SK-N-SH (cell line): ENCODE measurements at regions not wholly inside any gene's neighbourhood (a gene's known extent, or its start where the extent isn't known, plus 50 kb on each side); places are given as distances from the start of the nearest gene placed in this dataset.

Experiments used
- CTCF ChIA-PET: fragments of 300-600, 350-600 bp; formaldehyde crosslinking; extraction: SDS; loops from one replicate; lab custom pipeline; 2021; lab: Yijun Ruan, JAX
- POLR2A ChIA-PET: fragments of 350-600 bp; sonication (Branson Sonifier 250); formaldehyde crosslinking; extraction: SDS; loops from one replicate; lab custom pipeline; 2020; ENCODE audit warnings: antibody characterized with exemption, inconsistent platforms; lab: Yijun Ruan, JAX
- DNase-seq: peaks from one replicate; pipeline ENCODE4 v3.0.0; 2012
- H2AFZ ChIP-seq: fragments of 200-600 bp; sonication (generic); 2 replicates; pipeline ENCODE4 v1.8.1; 2016; ENCODE audit warnings: antibody characterized with exemption, mild to moderate bottlenecking, low read depth
- H3F3A ChIP-seq: fragments of 200-600 bp; sonication (generic); replicated peaks from 2 replicates; pipeline ENCODE3; 2016; ENCODE audit warnings: antibody characterized with exemption, mild to moderate bottlenecking; ENCODE audit not compliant: insufficient read depth
- H3K27ac ChIP-seq, 2 experiments: fragments of 200-500 bp in 1 of 2; fragments of 200-600 bp in 1 of 2; sonication (Bioruptor generic) in 1 of 2; sonication (generic), shearing (Covaris generic) in 1 of 2; 2 replicates each; pipeline versions ENCODE4 v1.5.1 to v1.6.1; 2014 to 2016; ENCODE audit warnings: low read depth in 2 of 2, inconsistent platforms in 1 of 2, low read length in 1 of 2, mild to moderate bottlenecking in 1 of 2, mixed read lengths in 1 of 2
- H3K27me3 ChIP-seq: fragments of 200-600 bp; sonication (generic), shearing (Covaris generic); 2 replicates; pipeline ENCODE4 v1.6.1; 2016; ENCODE audit warnings: mixed run types; ENCODE audit not compliant: insufficient read depth
- H3K36me3 ChIP-seq, 2 experiments: fragments of 200-500 bp in 1 of 2; fragments of 200-600 bp in 1 of 2; sonication (Bioruptor generic) in 1 of 2; sonication (generic) in 1 of 2; replicated peaks in 1 of 2; 2 replicates each; pipeline versions ENCODE3 to v1.5.1; 2014 to 2016; ENCODE audit warnings: low read length in 1 of 2, mild to moderate bottlenecking in 1 of 2; ENCODE audit not compliant: insufficient read depth in 2 of 2, control insufficient read depth in 1 of 2
- H3K4me1 ChIP-seq, 2 experiments: fragments of 200-500 bp in 1 of 2; fragments of 200-600 bp in 1 of 2; sonication (Bioruptor generic) in 1 of 2; sonication (generic), shearing (Covaris generic) in 1 of 2; 2 replicates each; pipeline versions ENCODE4 v1.5.1 to v1.6.1; 2014 to 2016; ENCODE audit warnings: low read depth in 1 of 2, low read length in 1 of 2, mixed run types in 1 of 2; ENCODE audit not compliant: insufficient read depth in 2 of 2, control insufficient read depth in 1 of 2
- H3K4me2 ChIP-seq: fragments of 200-600 bp; sonication (generic), shearing (Covaris generic); 2 replicates; pipeline ENCODE4 v1.6.1; 2017; ENCODE audit warnings: mixed run types
- H3K4me3 ChIP-seq, 2 experiments: fragments of 200-500 bp in 1 of 2; fragments of 200-600 bp in 1 of 2; sonication (Bioruptor generic) in 1 of 2; sonication (generic), shearing (Covaris generic) in 1 of 2; 2 replicates each; pipeline versions ENCODE4 v1.5.1 to v1.8.1; 2014 to 2016; ENCODE audit warnings: low read depth in 2 of 2, inconsistent platforms in 1 of 2, low read length in 1 of 2, mild to moderate bottlenecking in 1 of 2, mixed read lengths in 1 of 2, moderate library complexity in 1 of 2
- H3K79me2 ChIP-seq: fragments of 200-600 bp; sonication (generic); 2 replicates; pipeline ENCODE4 v1.8.1; 2017; ENCODE audit warnings: mild to moderate bottlenecking; ENCODE audit not compliant: insufficient read depth
- H3K9ac ChIP-seq: fragments of 200-600 bp; sonication (generic); 2 replicates; pipeline ENCODE4 v1.6.1; 2017; ENCODE audit warnings: mixed run types
- H3K9me2 ChIP-seq: fragments of 200-600 bp; sonication (generic); 2 replicates; pipeline ENCODE4 v1.6.1; 2017; ENCODE audit warnings: mixed run types
- H3K9me3 ChIP-seq: fragments of 200-600 bp; sonication (generic); 2 replicates; pipeline ENCODE4 v1.6.1; 2017; ENCODE audit warnings: mixed run types, mild to moderate bottlenecking, moderate library complexity
- H4K20me1 ChIP-seq: fragments of 200-600 bp; sonication (generic); 2 replicates; pipeline ENCODE4 v1.6.1; 2017; ENCODE audit warnings: mild to moderate bottlenecking, mixed run types; ENCODE audit not compliant: insufficient read depth
- CTCF ChIP-seq: fragments of 200-600 bp; sonication (generic); IDR thresholded peaks from 2 replicates; pipeline ENCODE4 v1.6.1; 2017; ENCODE audit warnings: antibody characterized with exemption, mild to moderate bottlenecking, moderate library complexity
- FOXJ3 ChIP-seq: sonication (generic); formaldehyde crosslinking; IDR thresholded peaks from 2 replicates; pipeline ENCODE4 v1.5.1; 2020; ENCODE audit warnings: mild to moderate bottlenecking, missing genetic modification reagents
- FOXM1 ChIP-seq: IDR thresholded peaks from 2 replicates; pipeline ENCODE4 v1.4.0; 2012; ENCODE audit warnings: low read depth, mild to moderate bottlenecking
- GABPA ChIP-seq: IDR thresholded peaks from 2 replicates; pipeline ENCODE4 v1.4.0; 2012; ENCODE audit warnings: low read depth, mild to moderate bottlenecking
- GATA2 ChIP-seq: sonication (generic); formaldehyde crosslinking; IDR thresholded peaks from 2 replicates; pipeline ENCODE4 v1.5.0; 2020; ENCODE audit warnings: mild to moderate bottlenecking, missing genetic modification reagents
- MXI1 ChIP-seq: IDR thresholded peaks from 2 replicates; pipeline ENCODE4 v1.6.1; 2012; ENCODE audit warnings: mild to moderate bottlenecking, low read depth, low read length, improper control_type of control experiment
- POLR2AphosphoS5 ChIP-seq: IDR thresholded peaks from 2 replicates; pipeline ENCODE4 v1.6.1; 2012; ENCODE audit warnings: low read depth, low read length
- RAD21 ChIP-seq: IDR thresholded peaks from 2 replicates; pipeline ENCODE4 v1.6.1; 2012; ENCODE audit warnings: mild to moderate bottlenecking, low read length
- TCF12 ChIP-seq: IDR thresholded peaks from 2 replicates; pipeline ENCODE4 v1.4.0; 2012
- USF2 ChIP-seq: fragments of 150-350 bp; IDR thresholded peaks from 2 replicates; pipeline ENCODE4 v1.6.1; 2017; ENCODE audit warnings: antibody characterized with exemption, low read length, low read depth, borderline replicate concordance
- YY1 ChIP-seq: IDR thresholded peaks from 2 replicates; pipeline ENCODE4 v1.4.0; 2012; ENCODE audit warnings: low read depth, mild to moderate bottlenecking
- WGBS: methylation state at CpG from one replicate; pipeline ENCODE4 v1.1.6; 2017; ENCODE audit warnings: low lambda C conversion rate; 5-methylcytosine and 5-hydroxymethylcytosine counted together
- TF ChIP-seq, protein P1 (sequence below): IDR thresholded peaks from 2 replicates; pipeline ENCODE4; 2012
- TF ChIP-seq, protein P2 (sequence below): IDR thresholded peaks from 2 replicates; pipeline ENCODE4 v1.4.0; 2012; ENCODE audit warnings: low read depth

DNA sequence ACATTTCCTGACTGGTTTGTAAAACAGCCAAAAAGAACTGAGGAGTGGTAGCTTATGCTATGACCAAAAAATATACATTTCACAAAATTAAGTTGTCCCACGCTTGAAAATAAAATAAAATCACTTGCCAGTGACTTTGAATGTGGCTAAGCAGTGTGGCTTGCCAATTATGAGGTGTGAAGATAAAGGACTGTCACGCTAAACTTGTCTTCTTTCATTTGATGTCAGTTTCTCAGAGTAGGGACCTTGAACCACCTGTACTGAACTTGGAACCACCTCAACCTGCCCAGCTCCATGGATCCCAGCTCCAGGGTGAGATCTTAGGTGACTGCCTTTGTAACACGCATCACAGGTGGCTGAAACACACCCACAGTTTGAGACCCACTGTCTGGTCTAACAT lies 113.7 kb upstream of the TBL1X start:
- no peak overlapping the region for H3K4me2 ChIP-seq

GRCh38 chrX:9352243-9352642 lies 112.6 kb upstream of the TBL1X start:
- no peaks in the 10 kb centered on the region for H3K36me3 ChIP-seq
- ChIA-PET CTCF (interaction anchor here (1.4 kb wide), 2 partner anchors 39 to 146 kb away, joined by 3 to 4 read pairs; no protein-coding TSS in a partner anchor), POLR2A (no interaction called here)
- no peaks in the 10 kb centered on the region for H3K27me3 ChIP-seq
- H3K4me3 ChIP-seq = no peak overlapping the region
- H3K4me2 ChIP-seq = no peak overlapping the region
- no peak overlapping the region for H3K27ac ChIP-seq
- H3K9ac ChIP-seq = no peak overlapping the region
- H3K4me1 ChIP-seq = peaks cover 0 to 12% of the 10 kb centered on the region in 2 experiments; a peak in 1 of 4 replicates
- H3K79me2 ChIP-seq = no peaks in the 10 kb centered on the region
- no peak overlapping the region; the same call in 1 of the 2 replicates for H2AFZ ChIP-seq
- no peaks in the 10 kb centered on the region for H4K20me1 ChIP-seq
- H3F3A ChIP-seq = no peaks in the 10 kb centered on the region
- no peak for TF ChIP-seq FOXM1
- no peak for TF ChIP-seq USF2
- no peak for TF ChIP-seq RAD21
- TF ChIP-seq, protein P1, sequence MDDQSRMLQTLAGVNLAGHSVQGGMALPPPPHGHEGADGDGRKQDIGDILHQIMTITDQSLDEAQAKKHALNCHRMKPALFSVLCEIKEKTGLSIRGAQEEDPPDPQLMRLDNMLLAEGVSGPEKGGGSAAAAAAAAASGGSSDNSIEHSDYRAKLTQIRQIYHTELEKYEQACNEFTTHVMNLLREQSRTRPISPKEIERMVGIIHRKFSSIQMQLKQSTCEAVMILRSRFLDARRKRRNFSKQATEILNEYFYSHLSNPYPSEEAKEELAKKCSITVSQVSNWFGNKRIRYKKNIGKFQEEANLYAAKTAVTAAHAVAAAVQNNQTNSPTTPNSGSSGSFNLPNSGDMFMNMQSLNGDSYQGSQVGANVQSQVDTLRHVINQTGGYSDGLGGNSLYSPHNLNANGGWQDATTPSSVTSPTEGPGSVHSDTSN = no peak
- no peak for DNase-seq
- WGBS = 43% methylated on average over 4 of the region's 4 CpGs
- H3K9me2 ChIP-seq = no peaks in the 10 kb centered on the region
- H3K9me3 ChIP-seq = no peaks in the 10 kb centered on the region

More for the DNA sequence above, 113.7 kb upstream of the TBL1X start:
- peaks cover 0 to 12% of the 10 kb centered on the region in 2 experiments; a peak in 1 of 4 replicates for H3K4me1 ChIP-seq
- no peaks in the 10 kb centered on the region for H3K36me3 ChIP-seq
- no peak for DNase-seq
- POLR2A ChIA-PET = no interaction called here
- H3K4me3 ChIP-seq = no peak overlapping the region
- TF ChIP-seq, protein P2, sequence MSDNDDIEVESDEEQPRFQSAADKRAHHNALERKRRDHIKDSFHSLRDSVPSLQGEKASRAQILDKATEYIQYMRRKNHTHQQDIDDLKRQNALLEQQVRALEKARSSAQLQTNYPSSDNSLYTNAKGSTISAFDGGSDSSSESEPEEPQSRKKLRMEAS = no peak
- TF ChIP-seq YY1 = no peak
- no peak for TF ChIP-seq USF2
- TF ChIP-seq FOXJ3 (CRISPR knock-in tag) = no peak
- TF ChIP-seq RAD21 = no peak
- TF ChIP-seq, protein P1 = no peak
- TF ChIP-seq TCF12 = no peak
- no peak for TF ChIP-seq GABPA
- TF ChIP-seq GATA2 = no peak
- TF ChIP-seq CTCF = no peak
- TF ChIP-seq MXI1 = no peak
- no peak for TF ChIP-seq POLR2AphosphoS5
- TF ChIP-seq, all 33 proteins: peak for 0
- 50% methylated on average over 3 of the region's 3 CpGs for WGBS
- CTCF ChIA-PET = no interaction called here
- H3K9me2 ChIP-seq = no peaks in the 10 kb centered on the region
- H3K79me2 ChIP-seq = no peaks in the 10 kb centered on the region
- no peaks in the 10 kb centered on the region for H3F3A ChIP-seq
- no peak overlapping the region for H3K9ac ChIP-seq
- H3K9me3 ChIP-seq = no peaks in the 10 kb centered on the region
- H3K27ac ChIP-seq = no peak overlapping the region
- H2AFZ ChIP-seq = no peak overlapping the region
- no peaks in the 10 kb centered on the region for H3K27me3 ChIP-seq
- H4K20me1 ChIP-seq = no peaks in the 10 kb centered on the region
